GM21825 (cell line): ENCODE measurements at regions not wholly inside any gene's neighbourhood (a gene's known extent, or its start where the extent isn't known, plus 50 kb on each side); places are given as distances from the start of the nearest gene placed in this dataset.
"Not testable (repeated sequence)": the region's sequence is repeated elsewhere in the genome, so short reads cannot be mapped to it uniquely, and the experiment has no call there.

Experiments used
- ATAC-seq: cut with Tn5 transposase; IDR thresholded peaks from one replicate; pipeline ENCODE4 v1.9.1; 2021; ENCODE audit warnings: mild to moderate bottlenecking, moderate library complexity; ENCODE audit not compliant: unreplicated experiment

DNA sequence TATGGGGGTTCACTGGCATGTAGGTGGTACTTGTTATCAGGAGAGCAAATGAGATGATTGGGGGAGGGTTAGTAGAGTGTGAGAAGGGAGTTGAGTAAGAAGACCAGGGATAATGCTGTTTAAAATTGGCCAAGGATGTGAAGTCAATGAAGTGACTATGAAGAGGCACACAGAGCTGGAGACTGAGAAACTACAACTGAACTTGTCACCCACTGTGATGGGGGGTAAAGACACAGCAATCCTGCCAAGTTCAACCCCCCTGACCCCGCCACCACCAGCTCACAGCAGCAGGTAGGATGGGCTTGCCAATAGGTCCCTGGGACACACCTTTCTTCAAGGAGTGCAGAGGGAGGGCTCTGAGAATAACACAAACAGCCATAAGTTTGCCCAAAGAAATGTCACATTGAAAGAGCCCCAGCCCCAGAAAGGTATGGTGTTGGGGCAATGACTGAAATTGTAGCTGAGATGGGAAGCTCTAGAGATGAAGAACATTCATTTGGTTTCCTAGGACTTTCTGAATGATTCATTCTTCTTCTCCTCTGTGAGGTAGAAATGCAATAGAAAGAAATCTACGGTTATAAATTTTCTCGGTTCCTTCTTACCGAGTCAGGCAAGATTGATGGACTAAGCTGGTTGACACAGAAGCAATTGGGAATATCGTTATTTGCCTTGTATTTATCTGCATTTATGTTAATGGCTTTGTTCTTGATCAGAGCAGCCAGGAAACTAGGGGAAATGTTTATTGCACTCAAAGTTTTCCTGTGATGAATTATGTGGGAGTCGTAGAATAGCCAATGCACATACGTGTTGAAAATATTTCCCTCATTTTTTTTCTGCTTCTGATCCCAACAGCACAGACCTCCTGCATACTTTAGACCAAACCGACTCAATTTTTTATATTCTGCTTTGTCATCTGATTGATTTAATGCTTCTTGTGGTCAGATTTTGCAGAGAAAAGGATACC lies 595.2 kb upstream of the CDH11 start:
- no peak for ATAC-seq

DNA sequence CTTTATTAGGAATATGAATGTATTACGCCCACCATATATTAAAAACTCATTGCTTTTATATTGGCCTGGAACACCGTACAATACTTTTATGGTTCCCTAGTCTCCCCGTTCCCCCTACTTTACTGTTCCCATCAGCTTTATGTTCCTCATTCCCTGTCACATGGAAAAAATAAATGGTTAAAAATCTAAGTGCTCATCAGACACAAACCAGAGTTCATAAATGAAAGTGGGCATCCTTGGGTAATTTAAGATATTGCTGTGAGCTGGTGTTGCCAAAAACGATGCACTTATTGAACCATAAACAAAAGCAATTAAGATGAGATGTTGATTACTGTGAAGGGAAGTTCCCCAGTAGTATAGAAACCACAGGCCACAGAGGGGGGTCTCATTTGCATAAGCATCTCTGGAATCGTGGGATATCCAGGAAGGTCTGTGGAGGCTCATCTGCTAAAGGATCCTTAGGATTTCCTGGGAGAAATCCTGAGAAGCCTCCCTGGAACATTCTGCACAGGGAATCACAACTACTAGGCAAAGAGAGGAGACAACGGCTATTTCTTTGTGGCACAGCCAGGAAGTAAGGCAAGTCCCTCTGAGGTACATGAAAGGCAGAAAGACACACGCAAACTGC lies 591.4 kb upstream of the CDH11 start:
- no peak for ATAC-seq

DNA sequence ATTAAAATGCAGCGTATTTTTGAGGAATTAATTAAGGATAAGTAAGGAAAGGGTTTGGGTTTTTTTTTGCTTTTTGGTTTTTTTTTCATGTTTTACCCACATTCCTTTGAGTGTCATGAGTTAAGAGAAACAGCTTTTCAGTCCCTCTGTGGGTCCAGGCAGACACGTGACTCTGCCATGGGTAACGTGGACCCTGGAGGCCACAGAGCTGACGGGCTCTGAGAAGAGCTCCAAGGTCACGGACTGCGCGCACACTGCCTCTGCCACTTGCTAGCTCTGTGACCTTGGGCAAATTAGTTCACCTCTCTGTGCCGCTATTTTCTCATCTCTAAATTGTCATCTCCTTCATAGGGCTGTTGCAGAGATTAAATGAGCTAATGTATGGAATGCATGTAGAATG lies 588.2 kb upstream of the CDH11 start:
- no peak for ATAC-seq

DNA sequence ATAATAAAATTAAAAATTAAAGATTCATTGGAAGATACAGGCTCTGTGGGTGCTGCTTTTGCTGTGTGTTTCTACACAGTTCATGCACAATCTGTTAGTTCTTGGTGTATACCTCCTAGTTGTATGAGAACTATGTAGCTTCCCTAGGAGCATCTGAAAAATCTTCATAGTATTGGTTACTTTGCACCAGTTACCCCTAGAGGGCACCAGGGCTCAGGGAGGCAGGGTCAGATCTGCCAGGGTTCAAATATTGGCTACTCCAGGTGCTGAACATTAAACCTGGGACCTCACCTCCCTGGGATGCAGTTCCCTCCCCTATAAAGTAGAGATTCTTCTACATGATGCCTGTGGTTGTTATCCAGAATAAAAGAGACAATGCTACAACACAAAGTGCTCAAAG lies 583.0 kb upstream of the CDH11 start:
- ATAC-seq: no peak

DNA sequence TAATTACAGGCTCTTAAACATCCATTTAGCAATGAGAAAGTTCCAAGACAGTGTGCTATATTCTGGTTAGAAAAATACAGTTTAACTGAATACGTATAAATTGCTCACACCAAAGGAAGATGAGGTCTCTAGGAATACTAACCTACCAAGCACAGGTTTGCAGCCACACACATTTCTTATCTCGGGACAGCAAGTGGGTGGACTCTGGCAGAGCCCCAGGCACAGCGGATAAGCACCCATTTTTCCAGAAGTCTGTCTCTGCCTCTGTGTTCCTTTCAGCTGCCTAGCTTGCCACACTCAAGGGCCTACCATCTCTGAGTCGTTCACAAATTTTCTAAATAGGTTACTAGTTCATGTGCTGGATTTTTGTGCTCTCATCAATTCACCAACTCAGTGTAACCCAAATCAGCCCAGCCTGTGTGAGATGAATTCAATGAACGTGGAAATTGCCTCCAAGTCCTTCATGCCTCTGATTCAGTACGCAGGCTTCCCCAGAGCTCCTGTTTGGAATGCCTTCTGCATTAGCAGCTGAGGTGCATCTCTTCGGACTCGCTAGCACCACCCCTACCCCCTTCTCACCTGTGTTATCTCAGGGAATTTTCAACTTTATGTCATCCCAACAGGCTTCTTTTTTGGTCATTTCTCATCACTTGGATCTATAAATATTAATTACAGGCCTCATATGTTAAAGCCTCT lies 581.0 kb upstream of the CDH11 start:
- ATAC-seq: no peak

DNA sequence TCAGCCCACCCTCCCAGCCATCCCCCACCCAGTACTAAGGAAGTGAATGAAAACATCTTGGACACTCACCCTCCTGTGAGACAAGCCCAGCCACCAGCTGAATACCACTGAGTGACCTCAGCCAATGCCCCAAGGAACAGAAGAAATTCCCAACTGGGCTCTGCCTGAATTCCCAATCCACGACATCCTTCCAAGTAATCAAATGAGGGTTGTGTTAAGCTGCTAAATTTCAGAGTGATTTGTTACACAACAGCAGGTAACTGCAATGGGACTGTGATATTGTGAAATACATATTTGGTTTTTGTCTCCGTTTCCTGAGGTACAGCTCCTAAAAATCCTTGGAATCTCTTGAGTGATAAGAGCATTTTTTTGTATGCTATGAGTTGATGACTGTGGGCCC lies 578.7 kb upstream of the CDH11 start:
- no peak for ATAC-seq

DNA sequence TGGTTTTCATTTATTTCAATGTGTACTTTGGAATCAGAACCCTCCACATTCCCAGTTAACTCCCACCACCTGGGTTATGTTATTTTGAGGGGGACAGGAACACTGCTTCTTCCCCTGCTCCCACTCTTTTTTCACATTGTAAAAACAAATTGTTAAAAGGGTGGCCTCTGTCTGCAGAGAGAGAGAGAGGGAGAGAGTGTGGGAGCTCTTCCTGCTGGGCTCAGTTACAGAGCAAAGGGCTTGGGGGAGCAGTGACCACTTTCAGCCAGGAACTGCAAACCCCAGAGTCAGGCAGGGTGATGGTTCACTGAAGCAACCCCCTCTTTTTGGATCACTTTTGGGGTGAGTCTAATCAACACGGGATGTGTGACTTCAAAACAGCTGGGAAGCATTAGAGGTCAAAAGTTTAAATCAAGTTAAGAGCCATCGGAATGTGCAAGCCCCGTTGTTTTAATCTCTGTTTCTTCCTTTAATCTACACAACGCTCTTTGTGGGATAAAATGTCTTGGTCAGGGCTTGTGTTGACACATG lies 577.0 kb upstream of the CDH11 start:
- ATAC-seq: no peak

DNA sequence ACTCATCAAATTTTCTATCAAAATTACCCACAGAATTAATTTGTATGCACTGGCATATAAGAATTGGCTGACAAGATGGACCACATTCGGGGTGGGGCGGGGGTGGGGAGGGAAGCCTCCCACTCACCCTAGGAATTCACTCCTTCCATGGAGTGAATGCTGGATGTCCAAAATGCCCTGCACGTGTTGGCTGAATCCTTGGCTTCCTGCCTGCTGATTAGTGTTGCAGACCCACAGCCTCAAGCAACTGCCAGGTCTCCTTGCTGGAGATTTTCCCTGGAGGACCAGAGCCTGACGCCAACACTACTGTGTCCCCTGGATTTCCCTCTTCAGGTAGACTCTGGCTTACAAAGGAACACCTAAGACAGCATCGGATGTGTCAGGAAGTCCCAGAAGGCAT lies 575.7 kb upstream of the CDH11 start:
- ATAC-seq: no peak

DNA sequence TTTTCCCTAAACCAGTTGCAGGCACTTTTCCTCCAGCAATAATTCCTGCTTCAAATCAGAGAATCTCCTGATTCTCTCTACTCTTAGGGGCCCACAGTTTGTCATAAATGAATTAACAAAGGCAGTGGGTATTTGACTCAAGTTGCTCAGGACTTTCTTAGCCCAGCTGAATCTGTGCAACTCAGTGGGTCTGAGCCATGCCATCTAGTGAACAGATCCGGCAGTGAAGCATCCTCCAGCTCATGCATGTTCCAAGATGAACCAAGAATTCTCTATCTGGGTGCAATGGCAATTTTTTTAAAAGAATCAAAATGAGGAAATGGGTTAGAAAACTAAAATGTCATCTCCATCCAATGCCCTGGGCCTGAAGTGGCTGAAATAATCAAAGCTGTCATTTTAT lies 575.2 kb upstream of the CDH11 start:
- no peak for ATAC-seq

DNA sequence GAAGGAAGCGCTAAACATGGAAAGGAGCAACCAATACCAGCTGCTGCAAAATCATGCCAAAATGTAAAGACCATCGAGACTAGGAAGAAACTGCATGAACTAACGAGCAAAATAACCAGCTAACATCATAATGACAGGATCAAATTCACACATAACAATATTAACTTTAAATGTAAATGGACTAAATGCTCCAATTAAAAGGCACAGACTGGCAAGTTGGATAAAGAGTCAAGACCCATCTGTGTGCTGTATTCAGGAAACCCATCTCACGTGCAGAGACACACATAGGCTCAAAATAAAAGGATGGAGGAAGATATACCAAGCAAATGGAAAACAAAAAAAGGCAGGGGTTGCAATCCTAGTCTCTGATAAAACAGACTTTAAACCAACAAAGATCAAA lies 570.0 kb upstream of the CDH11 start:
- ATAC-seq: not testable (repeated sequence)

DNA sequence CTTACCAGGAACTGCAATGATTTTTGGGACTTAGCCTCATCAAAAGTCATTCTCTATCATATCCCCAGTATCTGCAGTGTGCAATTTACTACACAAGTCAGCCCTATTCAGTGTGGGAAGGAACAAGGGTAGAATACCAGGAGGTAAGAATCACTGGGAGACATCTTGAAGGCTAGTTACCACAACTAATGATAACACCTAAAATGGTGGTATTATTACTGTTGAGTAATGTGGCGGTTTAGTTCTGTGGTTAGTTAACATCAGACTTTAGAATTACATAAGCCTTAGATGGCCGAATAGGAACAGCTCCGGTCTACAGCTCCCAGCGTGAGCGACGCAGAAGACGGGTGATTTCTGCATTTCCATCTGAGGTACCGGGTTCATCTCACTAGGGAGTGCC lies 567.9 kb upstream of the CDH11 start:
- no peak for ATAC-seq

DNA sequence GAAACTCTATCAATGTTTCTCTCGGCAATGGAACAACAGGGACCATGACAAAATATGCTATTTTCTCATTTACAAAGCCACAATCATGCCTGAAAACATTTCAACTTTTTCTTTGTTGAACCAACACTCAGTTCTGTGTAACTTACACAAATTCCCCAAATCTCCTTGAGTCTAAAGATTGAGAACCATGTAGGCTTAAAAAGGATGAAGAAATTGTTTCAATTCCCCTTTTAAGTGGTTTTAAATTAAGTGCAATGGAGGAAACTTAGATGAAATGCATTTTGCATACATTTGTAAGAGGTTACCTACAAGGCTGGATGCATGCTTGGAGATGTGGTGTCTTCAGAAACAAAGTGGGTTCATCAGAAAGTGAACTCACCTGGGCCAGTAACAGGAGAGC lies 566.4 kb upstream of the CDH11 start:
- no peak for ATAC-seq

DNA sequence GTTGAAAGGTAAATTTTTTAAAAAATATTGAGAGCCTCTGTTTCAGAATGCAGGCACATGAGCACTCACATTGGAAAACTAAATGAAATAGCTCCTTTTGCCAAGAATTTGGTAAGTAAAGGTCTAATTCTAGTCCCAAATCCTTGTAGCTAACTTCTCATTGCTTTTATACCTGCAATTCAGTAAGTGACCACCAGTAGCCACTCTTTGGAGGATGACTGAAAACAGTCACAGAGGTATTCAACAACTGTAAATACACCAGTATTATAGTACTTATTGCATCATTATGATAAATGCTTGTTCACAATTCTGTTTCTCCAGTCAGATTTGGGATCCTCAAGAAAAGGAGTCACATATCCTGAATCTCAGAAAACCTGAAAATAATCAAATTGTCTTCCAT lies 562.4 kb upstream of the CDH11 start:
- ATAC-seq: no peak

DNA sequence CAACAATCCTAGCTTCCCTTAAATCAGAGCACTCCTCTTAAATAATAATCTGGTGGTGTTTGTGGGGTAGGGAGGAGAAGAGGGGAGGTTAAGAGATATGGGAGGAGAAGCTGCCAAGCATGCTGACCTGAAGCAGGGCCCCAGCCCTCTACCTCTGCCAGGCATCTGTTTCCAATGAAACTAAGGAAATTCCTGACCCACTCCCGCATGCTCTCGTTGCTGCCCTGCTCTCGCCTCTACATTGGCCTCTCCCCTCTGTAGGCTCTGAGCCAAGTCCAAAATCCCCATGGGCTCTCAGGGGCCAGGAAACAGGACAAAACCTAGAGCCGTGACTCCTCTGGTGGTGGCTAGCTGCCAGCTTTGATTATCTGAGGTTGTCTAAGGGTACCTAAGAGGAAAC lies 559.5 kb upstream of the CDH11 start:
- ATAC-seq: no peak

DNA sequence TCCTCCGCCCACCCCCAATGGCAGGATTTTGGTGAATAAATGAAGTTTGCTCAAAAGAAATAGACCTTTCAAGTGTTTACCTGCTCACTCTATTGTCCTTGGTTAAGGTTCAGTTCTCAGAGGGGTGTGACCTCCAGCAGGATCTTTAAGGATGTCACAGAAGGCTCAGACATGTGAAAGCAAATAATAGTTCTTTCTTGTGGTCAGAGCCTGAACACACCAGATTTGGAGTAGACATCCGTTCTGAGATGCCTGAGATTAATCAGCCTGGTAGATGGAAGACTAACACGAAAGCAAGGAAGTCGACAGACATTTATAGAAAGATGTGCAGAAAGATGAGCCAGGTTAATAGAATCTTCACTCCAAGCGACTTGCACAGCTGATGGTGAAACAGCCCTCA lies 557.9 kb upstream of the CDH11 start:
- no peak for ATAC-seq

DNA sequence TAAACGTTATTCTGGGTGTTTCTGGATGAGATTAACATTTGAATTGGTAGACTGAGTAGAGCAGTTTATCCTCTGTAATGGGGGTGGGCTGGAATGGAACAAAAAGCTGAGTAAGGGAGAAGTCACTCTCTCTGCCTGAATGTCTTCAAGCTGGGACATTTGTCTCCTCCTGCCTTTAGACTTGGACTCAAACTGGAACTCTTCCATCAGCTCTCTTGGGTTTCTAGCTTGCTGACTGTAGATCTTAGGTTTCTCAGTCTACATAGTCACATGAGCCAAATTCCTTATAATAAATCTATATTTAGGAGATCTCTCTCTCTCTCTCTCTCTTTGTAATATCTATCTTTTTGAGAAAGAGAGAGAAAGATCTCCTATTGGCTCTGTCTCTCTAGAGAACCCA lies 553.3 kb upstream of the CDH11 start:
- no peak for ATAC-seq

DNA sequence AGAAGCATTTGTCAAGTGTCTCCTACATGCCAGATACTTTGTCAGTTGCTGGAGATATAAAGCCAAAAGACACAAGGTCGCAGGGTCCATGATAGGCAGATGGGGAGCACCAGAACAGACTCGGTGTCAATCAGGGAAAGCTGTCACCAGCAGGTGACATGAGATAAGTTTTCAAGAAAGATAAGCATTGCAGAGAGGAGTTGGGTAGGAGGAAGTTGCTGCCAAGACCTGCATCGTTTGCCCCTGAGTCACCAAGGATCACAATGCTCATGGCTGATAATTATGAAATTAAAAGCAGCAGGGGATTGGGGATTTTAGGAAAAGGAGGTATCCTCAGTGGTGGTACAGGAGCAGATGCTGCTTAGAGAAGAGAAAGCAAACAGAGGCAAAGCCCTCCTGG lies 551.1 kb upstream of the CDH11 start:
- no peak for ATAC-seq

DNA sequence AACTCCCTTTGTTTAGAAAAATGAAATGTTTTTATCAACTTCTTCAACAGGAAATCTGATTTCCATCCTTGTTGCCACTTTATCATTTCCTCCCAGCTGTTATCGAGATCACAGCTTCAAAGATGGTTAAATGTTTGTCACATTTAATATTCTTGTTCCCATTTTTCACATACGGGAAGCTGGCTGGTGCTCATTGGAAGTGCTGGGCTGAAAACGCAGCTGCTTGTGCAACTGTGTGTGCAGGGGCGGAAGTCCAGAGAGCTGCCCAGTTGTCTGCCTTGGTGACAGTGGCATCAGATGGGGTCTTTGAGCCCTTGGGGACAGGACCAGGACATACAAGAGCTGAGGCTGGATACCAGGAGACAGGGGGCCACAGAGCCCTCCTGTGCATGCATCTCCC lies 549.2 kb upstream of the CDH11 start:
- no peak for ATAC-seq

DNA sequence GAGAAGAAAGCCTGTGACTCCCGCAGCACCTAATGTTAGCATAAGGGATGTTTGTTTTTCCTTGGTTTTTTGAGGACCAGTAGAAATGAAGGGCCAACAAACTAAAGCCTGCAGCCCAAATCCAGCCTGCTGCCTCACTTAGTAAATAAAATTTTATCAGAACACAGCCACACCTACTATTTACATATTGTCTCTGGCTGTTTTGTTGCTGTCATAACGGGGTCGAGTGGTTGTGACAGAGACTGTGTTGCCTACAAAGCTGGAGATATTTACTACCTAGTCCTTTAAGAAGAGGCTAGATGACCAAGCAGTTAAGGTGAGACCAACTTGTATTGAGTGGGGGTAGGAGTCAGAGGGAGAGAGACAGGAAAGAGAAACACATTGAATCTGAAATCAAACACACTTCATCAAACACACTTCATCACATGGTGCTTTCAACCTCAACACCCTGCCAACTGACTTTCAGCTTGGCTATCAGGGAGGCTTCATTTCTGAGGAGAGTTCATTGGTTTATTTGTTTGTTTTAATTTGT lies 546.3 kb upstream of the CDH11 start:
- ATAC-seq: no peak

DNA sequence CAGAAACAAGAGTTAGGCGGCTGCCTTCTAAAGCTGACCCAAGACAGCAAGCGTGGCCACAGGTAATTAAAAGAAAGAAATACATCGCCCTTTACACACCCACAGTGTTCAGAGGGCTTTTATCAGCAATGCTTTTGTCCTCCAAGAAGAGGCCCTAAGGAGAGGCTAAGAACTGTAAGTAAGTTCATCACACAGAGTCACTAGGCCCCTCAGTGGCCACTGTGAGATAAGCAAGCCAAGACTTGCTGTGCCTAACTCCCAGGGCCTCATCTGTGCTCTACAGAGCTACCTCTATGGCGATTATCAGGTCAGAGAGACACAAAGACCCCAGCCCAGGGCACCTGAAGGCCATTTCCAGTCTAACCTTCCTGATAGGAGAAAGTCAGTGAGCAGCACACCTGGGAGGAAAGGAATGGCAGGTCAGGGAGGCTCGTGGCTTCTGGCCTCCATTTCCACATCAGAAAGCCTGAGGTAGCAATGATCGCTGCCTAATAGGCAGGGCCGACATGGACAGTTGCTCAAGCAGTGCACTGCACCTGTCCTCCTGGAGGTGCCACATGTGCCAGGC lies 545.2 kb upstream of the CDH11 start:
- no peak for ATAC-seq
